ENCODE measurements at regions not wholly inside any gene's neighbourhood (a gene's known extent, or its start where the extent isn't known, plus 50 kb on each side); places are given as distances from the start of the nearest gene placed in this dataset.

DNA sequence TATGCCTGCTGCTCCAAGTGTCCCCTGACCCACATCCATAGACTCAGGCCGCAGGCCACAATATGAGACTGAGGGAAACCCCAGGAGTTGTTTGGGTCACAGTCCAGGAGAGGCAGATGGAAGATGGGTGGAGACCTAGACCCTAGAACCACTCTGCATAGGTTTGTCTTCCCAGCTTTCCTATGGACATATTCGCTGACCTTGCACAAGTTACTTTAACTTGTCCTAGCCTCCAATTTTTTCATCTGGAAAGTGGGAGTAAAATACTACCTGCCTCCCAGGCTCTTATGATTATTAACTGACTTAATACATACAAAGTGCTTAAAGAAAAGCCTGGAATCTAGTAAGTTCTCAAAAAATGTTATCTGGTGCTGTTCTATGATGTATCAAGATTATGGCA lies 157.1 kb upstream of the IFNG-AS1 start:
- no peak for DNase-seq (ENCODE audit: low read depth in 2 of 3, low spot score in 2 of 3)

DNA sequence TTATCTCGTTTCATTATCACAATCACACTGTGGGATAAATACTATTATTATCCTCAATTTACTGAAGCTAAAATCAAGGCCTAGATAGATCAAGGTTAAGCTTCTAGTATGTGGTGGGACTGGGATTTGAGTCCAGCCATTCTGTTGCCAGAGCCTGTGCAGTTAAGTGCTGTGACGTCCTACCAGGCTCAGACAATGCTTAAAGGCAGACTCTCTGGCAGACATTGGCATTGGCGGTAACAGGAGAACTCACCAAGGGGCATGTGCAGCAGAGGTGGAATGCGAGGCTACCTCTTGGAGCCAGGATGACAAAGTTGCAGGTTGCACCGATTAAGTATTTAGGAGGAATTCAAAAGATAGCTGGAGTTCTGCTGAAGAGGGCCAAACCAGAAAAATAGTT lies 155.6 kb upstream of the IFNG-AS1 start:
- no peak for DNase-seq (ENCODE audit: low read depth in 2 of 3, low spot score in 2 of 3)

DNA sequence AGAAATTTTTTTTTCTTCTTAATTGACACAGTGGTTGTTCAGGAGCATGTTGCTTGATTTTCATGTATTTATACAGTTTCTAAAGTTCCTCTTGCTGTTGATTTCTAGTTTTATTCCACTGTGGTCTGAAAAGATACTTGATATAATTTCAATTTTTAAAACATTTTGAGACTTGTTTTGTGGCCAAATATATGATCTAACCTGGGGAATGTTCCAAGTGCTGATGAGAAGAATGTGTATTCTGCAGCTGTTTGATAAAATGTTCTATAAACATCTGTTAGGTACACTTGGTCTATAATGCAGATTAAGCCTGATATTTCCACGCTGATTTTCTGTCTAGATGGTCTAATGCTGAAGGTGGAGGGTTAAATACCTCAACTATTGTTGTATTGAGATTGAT lies 151.4 kb upstream of the IFNG-AS1 start:
- no peak for DNase-seq (ENCODE audit: low read depth in 2 of 3, low spot score in 2 of 3)

DNA sequence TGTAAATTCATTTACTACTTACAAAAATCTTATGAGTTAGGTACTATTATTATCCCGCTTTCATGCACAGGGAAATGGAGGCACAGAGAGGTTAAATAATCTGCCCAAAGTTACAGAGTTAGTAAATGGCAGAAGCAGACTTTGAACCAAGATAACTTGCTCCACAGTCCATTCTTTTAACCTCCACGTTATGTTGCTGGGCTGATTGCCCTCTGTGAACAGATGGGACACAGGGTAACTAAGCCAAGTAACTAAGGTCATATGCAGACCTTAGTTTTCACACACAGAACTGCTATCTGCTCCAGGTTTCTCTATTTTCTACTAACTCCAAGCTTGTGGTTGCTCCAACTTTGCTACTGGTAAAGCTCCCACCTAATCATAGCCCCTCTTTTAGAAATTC lies 147.1 kb upstream of the IFNG-AS1 start:
- DNase-seq (ENCODE audit: low read depth in 2 of 3, low spot score in 2 of 3) = no peak

DNA sequence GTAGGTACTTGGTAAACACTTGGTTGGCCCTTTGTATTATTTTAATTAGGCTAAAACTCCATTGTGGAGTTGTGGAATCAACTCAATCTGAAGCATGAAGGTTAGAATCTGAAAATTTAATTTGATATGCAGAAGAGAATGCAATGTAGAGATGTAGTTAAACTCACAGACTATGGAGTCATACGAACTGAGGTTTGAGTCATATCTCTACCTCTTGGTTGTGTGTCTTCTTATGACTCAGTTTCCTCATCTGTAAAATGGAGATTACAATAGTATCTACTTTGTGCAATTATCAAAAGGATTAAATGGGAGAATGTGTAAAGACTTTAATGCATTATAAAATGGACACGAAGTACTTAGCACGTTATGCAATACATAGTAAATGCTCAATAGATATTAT lies 146.0 kb upstream of the IFNG-AS1 start:
- no peak for DNase-seq (ENCODE audit: low read depth in 2 of 3, low spot score in 2 of 3)

DNA sequence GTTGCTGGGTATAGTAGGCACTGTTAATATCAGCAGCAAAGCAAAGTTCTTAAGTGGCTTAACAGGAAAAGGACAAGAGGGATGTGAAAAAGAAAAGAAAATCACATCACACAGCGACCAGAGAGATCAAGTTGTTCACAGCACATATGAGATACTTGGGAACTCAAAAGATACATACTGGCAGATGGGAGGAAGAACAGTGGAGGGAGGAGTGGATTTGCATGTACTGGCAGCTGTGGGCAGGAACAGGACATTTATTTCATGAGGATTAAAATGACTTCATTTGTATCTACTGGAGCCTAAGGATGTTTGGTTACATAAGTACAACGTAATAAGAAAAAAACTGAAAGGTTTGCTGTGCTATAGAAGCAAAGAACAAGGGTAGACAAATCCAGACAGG lies 136.5 kb upstream of the IFNG-AS1 start:
- no peak for DNase-seq (ENCODE audit: low read depth in 2 of 3, low spot score in 2 of 3)

DNA sequence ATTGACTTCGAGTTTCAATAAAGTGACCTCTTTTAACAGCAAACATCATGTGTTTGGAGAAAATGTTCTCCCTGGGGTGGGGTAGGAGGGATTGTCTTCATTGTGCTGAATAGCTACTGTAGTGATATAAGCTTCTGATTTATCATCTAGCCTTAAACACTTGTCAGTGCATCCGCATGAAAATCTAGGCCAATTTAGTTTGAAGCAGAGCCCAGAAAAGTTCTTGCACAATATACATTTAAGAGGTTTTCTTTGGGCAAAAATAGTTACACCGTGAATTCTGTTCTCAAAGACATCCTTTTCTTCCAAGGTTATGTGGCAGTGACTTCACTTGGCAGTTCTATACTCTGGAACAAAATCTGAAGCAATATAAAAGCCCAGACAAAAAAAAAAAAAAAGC lies 136.0 kb upstream of the IFNG-AS1 start:
- DNase-seq (ENCODE audit: low read depth in 2 of 3, low spot score in 2 of 3) = no peak

DNA sequence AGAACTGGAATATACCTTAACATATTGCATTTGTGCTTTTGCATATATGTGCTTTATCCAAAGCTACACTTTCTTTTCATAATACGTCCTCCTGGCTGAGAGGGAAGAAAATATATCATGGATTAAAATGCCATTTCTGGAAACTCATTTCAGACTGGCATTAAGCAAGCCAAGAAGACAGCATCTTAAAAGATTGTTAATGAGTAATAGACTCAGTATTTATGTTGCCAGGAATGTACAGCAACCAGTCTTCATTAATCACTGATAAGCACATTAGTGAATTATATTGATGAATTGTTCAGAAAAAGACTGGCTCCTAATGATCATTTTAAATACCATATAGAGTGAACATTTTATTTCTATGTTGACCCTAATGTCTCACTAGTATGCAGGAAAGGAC lies 134.9 kb upstream of the IFNG-AS1 start:
- no peak for DNase-seq (ENCODE audit: low read depth in 2 of 3, low spot score in 2 of 3)

DNA sequence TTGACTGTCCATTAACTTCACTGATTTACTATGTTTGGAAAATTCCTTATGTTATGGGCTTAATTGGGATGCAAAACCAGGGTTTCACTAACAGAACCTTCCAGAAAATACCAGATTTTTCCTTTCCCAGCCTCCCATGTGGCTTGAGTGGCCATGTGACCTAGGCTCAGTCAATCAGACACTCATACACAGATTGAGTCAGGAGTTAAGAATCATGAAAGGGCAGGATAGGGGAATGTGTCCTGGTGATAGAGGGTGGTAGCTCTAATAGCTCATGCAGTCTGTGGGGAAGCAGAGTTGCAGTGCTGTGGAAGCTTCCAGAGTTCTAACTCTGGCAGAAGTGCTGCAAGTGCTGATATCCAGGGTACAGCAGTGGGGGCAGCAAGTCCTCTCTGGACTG lies 134.1 kb upstream of the IFNG-AS1 start:
- no peak for DNase-seq (ENCODE audit: low read depth in 2 of 3, low spot score in 2 of 3)

DNA sequence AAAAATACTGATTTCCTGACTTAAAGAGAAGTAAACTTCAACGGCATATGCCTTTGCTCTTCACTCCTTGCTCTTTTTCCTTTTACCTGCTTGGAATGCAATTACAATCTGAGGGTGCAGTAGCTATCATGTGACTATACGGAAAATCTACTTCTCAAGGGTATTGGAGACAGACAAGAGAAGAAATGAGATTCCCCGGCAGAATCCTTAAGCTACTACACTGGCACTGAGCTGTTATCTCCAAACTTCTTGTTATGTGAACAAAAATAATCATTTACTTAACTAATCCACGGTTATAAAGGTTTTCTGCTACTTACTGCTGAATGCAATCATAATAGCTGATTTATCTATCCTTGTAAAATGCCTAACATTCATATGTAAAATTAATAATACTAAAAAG lies 118.0 kb upstream of the IFNG-AS1 start:
- DNase-seq (ENCODE audit: low read depth in 2 of 3, low spot score in 2 of 3) = no peak

DNA sequence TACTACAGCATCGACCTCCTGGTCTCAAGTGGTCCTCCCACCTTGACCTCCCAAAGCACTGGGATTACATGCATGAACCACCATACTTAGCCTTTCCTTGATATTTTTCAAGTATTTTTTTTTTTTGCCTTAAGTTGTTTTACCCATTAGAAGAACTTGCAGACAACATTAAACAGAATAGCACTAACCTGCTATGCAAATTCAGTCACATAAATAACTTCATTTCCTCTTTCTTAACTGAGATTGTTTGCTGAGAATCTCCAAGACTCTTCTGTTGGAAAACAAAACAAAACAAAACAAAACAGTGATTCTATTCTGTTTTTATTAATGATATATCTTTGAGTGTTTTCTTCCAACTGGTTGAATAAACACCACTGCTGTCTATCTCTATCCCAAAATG lies 115.9 kb upstream of the IFNG-AS1 start:
- no peak for DNase-seq (ENCODE audit: low read depth in 2 of 3, low spot score in 2 of 3)

DNA sequence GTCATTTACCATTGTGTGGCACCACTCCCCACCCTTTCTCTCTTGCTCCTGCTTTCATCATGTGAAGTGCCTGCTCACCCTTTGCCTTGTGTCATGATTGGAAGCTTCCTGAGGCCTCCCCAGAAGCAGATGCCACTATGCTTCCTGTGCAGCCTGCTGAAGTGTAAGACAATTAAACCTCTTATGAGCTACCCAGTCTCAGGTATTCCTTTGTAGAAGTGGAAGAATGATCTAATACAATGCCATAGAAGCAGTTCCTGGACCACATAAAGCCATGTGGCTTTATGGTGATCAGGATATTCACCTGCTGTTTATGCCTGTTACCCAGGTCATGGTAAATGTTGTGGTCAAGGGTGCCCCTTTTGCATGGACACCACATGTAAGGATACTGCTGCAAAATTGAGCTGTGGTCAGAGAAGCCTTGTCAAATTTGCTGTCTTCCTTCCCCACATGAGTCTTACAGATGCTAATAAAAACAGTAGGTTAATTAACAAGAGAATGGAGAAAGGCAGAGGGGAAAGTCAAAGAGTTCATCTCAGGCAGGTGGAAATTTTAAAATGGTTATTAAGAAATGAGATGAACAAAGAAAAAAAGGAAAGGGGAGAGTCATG lies 112.8 kb upstream of the IFNG-AS1 start:
- no peak for DNase-seq (ENCODE audit: low read depth in 2 of 3, low spot score in 2 of 3)

DNA sequence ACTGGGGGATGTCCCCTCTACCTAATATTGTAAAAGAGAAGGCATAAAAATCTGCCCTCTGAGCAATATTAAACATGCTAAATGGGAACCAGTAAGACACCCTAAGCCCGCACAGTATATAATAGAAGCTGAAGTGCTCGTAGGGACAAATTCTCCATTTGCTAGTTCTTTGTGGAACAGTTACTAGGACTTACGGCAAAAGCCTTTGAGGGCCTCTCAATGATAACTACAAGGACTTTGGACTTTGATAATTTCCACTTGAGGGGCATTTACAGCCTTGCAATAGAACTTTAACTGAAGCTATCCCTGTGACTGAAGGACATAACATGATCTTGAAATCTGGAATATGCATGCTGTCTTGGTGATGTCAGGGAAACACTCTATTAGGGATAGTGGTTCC lies 111.5 kb upstream of the IFNG-AS1 start:
- no peak for DNase-seq (ENCODE audit: low read depth in 2 of 3, low spot score in 2 of 3)

DNA sequence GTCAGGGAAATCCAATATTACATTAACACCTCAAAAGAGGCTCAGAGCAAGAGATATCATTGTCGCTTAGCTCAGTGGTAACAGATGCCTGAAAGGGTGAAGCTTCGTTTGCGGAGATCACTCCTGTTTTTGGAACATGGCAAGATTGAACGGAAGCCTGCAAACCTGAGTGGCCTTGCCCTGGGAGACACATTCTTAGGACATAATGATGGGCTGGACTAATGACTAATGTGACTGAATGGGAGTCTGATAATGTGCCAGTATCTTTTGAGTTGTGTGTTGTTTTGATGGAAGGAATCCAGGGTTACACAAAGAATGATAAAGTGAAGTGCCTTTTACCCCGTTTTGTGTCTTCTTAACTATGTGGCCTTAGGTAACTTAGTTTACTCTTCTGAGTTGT lies 109.3 kb upstream of the IFNG-AS1 start:
- no peak for DNase-seq (ENCODE audit: low read depth in 2 of 3, low spot score in 2 of 3)

DNA sequence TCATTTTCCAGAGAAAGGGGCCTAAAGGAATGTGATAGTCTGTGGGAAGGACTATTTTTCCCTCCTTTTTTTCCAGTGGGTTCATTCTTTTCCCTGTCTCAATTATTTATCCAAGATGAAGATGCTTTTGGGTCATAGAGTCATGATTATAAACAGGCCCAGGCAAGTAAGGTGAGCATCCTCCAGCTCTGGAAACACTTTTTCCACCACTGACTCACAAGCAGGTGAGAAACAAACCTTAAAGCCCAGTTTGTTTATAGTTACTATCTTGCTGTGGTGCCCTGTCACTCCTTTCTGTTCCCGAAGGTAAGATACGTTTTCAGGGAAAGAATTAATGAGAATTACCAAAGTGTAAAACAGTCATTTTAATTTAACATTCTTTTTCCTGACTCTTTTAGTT lies 107.7 kb upstream of the IFNG-AS1 start:
- no peak for DNase-seq (ENCODE audit: low read depth in 2 of 3, low spot score in 2 of 3)

DNA sequence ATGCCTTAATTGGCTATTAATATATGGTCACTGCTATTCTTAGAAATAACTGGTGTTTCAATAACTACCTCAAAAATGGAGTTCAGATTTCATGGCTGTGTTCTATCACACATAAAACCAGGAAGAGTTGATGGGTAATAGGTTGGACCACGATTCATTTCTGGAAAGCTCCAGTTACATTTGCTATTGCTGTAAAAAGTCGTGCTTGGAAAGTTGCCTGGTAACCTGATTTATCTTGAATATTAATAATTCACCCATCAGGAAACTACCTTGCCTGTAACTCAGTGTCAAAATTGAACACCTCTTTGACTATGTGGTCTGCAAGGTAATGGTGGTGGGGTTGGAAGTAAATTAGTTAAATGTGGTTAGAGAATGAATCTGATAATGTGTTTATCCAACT lies 104.7 kb upstream of the IFNG-AS1 start:
- no peak for DNase-seq (ENCODE audit: low read depth in 2 of 3, low spot score in 2 of 3)

DNA sequence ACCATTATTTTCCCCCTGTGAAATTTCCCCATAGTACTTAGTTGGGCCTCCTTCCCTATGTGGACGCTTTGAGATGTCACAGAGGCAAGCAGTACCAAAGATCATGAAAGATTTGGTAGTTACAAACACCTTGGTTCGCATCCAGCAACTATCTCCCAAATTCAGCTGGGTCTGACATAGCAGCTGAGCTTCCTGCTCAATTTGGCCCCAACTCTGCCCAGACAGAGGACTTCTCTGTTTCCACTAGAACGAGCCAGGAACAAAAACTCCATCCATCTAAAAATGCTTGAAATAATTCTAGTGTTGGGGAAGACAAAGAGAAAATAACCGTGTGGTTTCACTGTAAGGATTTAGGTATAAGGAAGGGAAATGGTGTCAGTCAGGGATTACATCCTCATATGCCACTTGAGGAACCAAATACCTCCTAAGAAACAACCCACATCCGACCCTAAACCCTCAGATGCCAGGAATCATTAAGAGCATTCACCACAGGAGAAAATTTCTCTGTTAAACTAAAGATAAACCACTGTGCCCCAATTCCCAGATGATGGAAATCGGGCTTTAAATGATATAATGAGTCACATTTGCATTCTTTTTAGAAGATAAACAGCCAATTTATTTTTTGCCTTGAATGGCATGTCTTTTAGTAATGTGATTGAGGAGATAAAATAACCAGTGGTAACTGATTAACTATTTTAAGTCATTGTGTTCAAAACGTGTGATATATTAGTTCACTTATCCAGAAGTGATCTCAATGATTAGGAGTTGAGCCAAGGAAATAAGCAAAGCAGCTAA lies 103.7 kb upstream of the IFNG-AS1 start:
- no peak for DNase-seq (ENCODE audit: low read depth in 2 of 3, low spot score in 2 of 3)

DNA sequence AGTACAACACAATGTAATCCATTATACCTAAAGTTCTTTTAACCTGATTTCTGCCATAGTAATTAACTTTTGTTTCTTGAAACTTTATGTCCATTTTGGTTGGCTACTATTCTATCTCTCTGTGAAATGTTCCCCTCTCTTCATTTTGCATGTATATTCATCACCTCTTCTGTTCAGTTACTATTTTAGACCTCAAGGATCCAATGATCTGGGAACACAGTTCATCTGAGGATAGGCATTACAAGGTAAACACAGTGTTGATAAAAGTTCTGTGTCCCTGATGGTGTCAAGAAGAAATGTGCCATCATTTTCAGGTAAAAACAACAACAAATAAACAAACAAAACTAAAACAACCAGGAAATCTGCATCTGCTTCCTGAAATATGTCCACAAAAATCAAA lies 102.2 kb upstream of the IFNG-AS1 start:
- DNase-seq (ENCODE audit: low read depth in 2 of 3, low spot score in 2 of 3) = no peak

DNA sequence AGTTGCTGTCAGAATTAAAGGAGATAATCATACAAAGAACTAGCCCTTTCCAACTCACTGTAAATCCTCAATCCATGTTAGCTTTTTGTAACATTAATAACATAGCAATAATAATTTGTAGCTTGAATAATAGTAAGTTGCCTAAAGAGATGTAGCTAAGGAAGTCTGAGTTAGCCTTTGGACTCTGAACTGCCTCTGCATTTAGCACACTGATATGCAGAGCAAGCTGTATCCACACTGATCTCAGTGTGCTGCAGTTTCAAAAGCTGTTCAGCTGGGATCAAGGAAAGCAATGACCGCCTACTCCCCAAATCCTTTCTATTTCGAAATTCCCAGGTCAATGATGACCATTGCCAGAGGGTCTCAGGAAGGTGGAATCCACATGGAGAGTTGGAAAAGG lies 99.3 kb upstream of the IFNG-AS1 start:
- no peak for DNase-seq (ENCODE audit: low read depth in 2 of 3, low spot score in 2 of 3)

DNA sequence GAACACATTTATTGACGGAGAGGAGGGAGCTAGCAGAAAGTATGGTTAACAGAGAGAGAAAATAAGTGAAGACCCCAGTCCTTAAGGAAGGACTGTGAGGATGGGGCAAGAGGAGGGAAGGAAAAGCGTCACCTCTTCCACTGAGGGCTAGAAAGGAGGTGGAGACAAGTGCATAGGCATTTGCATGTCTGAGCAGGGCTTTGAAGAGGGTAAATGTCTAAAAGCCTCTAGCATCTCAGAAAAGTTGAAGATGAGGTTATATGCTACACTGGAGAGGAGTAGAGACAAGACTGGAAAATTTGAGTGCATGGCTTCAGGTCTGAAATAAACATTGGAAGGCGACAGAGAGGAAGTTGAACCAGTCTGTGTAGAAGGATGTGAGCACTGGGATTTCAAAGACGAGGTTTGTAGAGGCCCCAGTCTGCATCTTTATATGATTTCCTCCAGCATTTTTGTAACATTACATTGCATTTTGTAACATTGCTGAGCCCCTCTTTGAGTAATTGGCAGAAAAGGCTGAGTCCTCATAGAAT lies 98.5 kb upstream of the IFNG-AS1 start:
- no peak for DNase-seq (ENCODE audit: low read depth in 2 of 3, low spot score in 2 of 3)

DNA sequence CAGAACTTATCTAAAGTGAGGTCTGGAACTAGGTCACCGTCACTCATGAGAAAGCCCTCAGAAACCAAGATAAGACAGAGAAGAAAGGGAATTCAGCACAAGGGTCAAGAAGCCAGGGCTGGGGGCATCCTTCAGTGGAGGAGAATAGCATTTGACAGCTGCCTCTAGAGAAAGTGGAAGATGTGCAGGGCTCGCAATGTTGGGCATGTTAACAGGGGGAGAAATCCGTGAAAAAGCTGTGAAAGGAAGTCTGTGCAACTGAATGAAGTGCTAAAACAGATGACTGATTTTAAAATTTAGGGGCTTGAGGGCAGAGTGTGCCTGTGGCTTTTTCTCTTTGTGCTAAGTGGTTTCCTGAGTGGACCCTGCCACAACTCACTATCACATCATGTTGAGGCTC lies 97.7 kb upstream of the IFNG-AS1 start:
- no peak for DNase-seq (ENCODE audit: low read depth in 2 of 3, low spot score in 2 of 3)

DNA sequence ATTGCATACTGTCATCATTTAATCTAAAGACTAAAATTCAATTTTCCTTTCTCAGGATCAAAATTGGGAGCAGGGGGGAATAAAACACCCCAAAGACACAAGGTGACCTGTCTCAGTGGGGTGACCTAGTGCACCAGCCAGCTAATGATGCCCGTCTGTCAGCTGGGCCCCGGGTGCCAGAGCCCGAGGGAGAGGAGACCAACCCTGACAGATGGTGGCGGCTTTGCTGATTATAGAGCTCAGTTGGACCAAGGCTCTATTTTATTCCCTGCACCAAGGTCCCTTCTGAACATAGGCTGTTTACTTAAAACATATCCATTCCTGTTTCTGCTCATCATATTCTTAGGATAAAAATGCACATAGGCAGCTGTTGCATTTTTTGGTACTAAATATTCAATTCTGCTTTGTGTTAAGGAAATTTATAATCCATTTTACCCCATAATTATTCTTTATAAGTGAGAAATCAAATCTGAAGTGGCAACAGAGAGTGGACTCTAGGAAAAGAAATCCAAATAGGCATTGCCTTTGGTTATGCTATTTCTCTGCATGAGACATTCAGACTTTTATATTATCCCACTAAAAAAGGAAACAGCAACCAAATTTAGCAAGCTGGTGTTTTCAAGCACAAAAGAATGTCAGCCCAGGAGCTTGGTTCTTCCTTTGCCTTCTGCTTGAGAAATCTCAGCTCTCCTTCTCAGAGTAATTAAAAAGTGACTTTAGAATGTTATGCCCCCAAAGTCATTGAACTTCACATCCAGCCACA lies 96.8 kb upstream of the IFNG-AS1 start:
- no peak for DNase-seq (ENCODE audit: low read depth in 2 of 3, low spot score in 2 of 3)
